ENCODE measurements at regions not wholly inside any gene's neighbourhood (a gene's known extent, or its start where the extent isn't known, plus 50 kb on each side); places are given as distances from the start of the nearest gene placed in this dataset.

- TF ChIP-seq PATZ1 (CRISPR knock-in tag; IDR thresholded peaks at IDR 0.05; ENCODE audit: borderline replicate concordance) = no peak
- TF ChIP-seq ISL1 (CRISPR knock-in tag; IDR thresholded peaks at IDR 0.05) = no peak
- no peak for TF ChIP-seq SNAI2 (CRISPR knock-in tag; IDR thresholded peaks at IDR 0.05)
- no peak for TF ChIP-seq PPARA (CRISPR knock-in tag; IDR thresholded peaks at IDR 0.05; ENCODE audit: borderline replicate concordance)
Measured at GRCh38 chr4:167428156-167428555, 193.9 kb upstream of the SPOCK3 start.

All from SK-N-SH treated with all-trans-retinoic acid at 6 μM for 48 hours (cell line).